Spleen (tissue), 11 donors: ENCODE measurements at regions not wholly inside any gene's neighbourhood (a gene's known extent, or its start where the extent isn't known, plus 50 kb on each side); places are given as distances from the start of the nearest gene placed in this dataset.

Experiments used
- DNase-seq: peaks from one replicate; pipeline ENCODE4 v3.0.0-alpha.2; 2020
- H3K27ac ChIP-seq, 8 donors: fragments of 200-600 bp; sonication (generic) in 7 of 8; 1 replicate in 4 of 8; 2 replicates in 4 of 8; pipeline versions ENCODE4 v1.5.0 to v1.8.0; 2016 to 2021; ENCODE audit warnings: inconsistent platforms in 4 of 8, mild to moderate bottlenecking in 4 of 8, moderate library complexity in 1 of 8
- H3K27me3 ChIP-seq, 7 donors: fragments of 200-600 bp; sonication (generic) in 6 of 7; replicated peaks in 1 of 7; 1 replicate in 4 of 7; 2 replicates in 3 of 7; pipeline versions ENCODE4 v1.5.0 to v1.8.0; 2016 to 2021; ENCODE audit warnings: inconsistent platforms in 3 of 7, mild to moderate bottlenecking in 1 of 7
- H3K36me3 ChIP-seq, 6 donors: fragments of 200-600 bp; sonication (generic) in 5 of 6; 1 replicate in 4 of 6; 2 replicates in 2 of 6; pipeline versions ENCODE4 v1.5.0 to v1.8.0; 2016 to 2021; ENCODE audit warnings: inconsistent platforms in 2 of 6
- H3K4me1 ChIP-seq, 6 donors: fragments of 200-600 bp; sonication (generic) in 5 of 6; 1 replicate in 3 of 6; 2 replicates in 3 of 6; pipeline versions ENCODE4 v1.5.0 to v1.8.0; 2016 to 2021; ENCODE audit warnings: inconsistent platforms in 3 of 6
- H3K4me3 ChIP-seq, 8 donors: fragments of 200-600 bp; sonication (generic) in 7 of 8; 1 replicate in 4 of 8; 2 replicates in 4 of 8; pipeline versions ENCODE4 v1.5.0 to v1.8.0; 2016 to 2021; ENCODE audit warnings: inconsistent platforms in 4 of 8, mild to moderate bottlenecking in 4 of 8, moderate library complexity in 2 of 8
- H3K9me3 ChIP-seq, 8 donors: fragments of 200-600 bp; sonication (generic) in 7 of 8; 1 replicate in 4 of 8; 2 replicates in 4 of 8; pipeline versions ENCODE4 v1.5.0 to v1.8.0; 2016 to 2021; ENCODE audit warnings: inconsistent platforms in 4 of 8
- CTCF ChIP-seq, 11 experiments: fragments of 200-600 bp in 7 of 11; fragments of 450-650 bp in 4 of 11; sonication (generic) in 4 of 11; IDR thresholded peaks in 8 of 11; conservative IDR thresholded peaks in 3 of 11; 1 replicate in 7 of 11; 2 replicates in 4 of 11; pipeline versions ENCODE4 v1.4.0 to v1.8.0; 2016 to 2021; ENCODE audit warnings: antibody characterized with exemption in 11 of 11, inconsistent platforms in 4 of 11, mild to moderate bottlenecking in 1 of 11
- POLR2A ChIP-seq, 3 donors: fragments of 450-650 bp; IDR thresholded peaks; one replicate each; pipeline ENCODE4 v1.5.1; 2017; ENCODE audit warnings: antibody characterized with exemption in 3 of 3, mild to moderate bottlenecking in 1 of 3
- POLR2AphosphoS5 ChIP-seq, 3 donors: sonication (generic); formaldehyde crosslinking; IDR thresholded peaks; one replicate each; pipeline ENCODE4 v1.5.1; 2017; ENCODE audit warnings: antibody characterized with exemption in 3 of 3
- WGBS, 5 donors: extraction: QIAGEN DNeasy Blood & Tissue Kit in 3 of 5; methylation state at CpG; one replicate each; pipeline versions ENCODE4 v1.1.5 to v1.1.7; 2013 to 2018; 5-methylcytosine and 5-hydroxymethylcytosine counted together
- intact Hi-C: fragments of 100-400 bp; cut with DNase I; formaldehyde crosslinking; loops from one replicate; pipeline ENCODE4 v1.15.0; 2023; ENCODE audit warnings: low total_unique reads
- donor health status: healthy with polysubstance abuse.
- donor health status: DM: no; HTN: no; CAD: no; lungs with moderate emphysema.
- donor health status: DM: no; HTN: no; CAD: no.
- donor health status: Bipolar disorder and iron deficiency.
- donor health status: healthy.
- donor health status: DM: no; HTN: no; CAD: no.
- donor health status: DM: yes; HTN: yes; CAD: no.

- 74 to 85% (median 79%) methylated on average over 1 of the region's 1 CpG for WGBS, 5 donors
- H3K27me3 ChIP-seq: no peaks in the 10 kb centered on the region
- no peak overlapping the region for H3K4me3 ChIP-seq
- H3K36me3 ChIP-seq: no peaks in the 10 kb centered on the region
- no peak for DNase-seq
- H3K4me1 ChIP-seq: no peaks in the 10 kb centered on the region
- intact Hi-C loops: no loop called here
- peaks cover 0 to 7% (median 0%) of the 10 kb centered on the region in 8 donors for H3K9me3 ChIP-seq
- TF ChIP-seq POLR2AphosphoS5 (IDR thresholded peaks at IDR 0.05) (no peak), CTCF (IDR thresholded peaks at IDR 0.05 in 8 of 11, conservative IDR thresholded peaks at IDR 0.05 in 3 of 11) (no peak), POLR2A (IDR thresholded peaks at IDR 0.05) (no peak)
- no peak overlapping the region for H3K27ac ChIP-seq
Measured at GRCh38 chr6:145313041-145313855, 422.1 kb downstream of the EPM2A start.

- Histone ChIP-seq H3K27ac (no peak overlapping the region), H3K4me3 (no peak overlapping the region), H3K9me3 (peaks cover 0 to 8% (median 0%) of the 10 kb centered on the region in 8 donors), H3K36me3 (no peaks in the 10 kb centered on the region), H3K4me1 (no peaks in the 10 kb centered on the region), H3K27me3 (no peaks in the 10 kb centered on the region)
- 76 to 84% (median 78%) methylated on average over 3 of the region's 3 CpGs for WGBS, 5 donors
- no peak for DNase-seq
- TF ChIP-seq POLR2AphosphoS5 (IDR thresholded peaks at IDR 0.05) (no peak), POLR2A (IDR thresholded peaks at IDR 0.05) (no peak), CTCF (IDR thresholded peaks at IDR 0.05 in 8 of 11, conservative IDR thresholded peaks at IDR 0.05 in 3 of 11) (no peak)
- intact Hi-C loops: no loop called here
Measured at GRCh38 chr6:145315982-145316600, 419.2 kb downstream of the EPM2A start.

- intact Hi-C loops: no loop called here
- no peak for TF ChIP-seq POLR2AphosphoS5 (IDR thresholded peaks at IDR 0.05)
- TF ChIP-seq POLR2A (IDR thresholded peaks at IDR 0.05): no peak
- no peak for TF ChIP-seq CTCF (IDR thresholded peaks at IDR 0.05 in 8 of 11, conservative IDR thresholded peaks at IDR 0.05 in 3 of 11)
Measured at GRCh38 chr6:145318952-145319351, 416.4 kb downstream of the EPM2A start.

GRCh38 chr6:145319605-145320004, 415.7 kb downstream of the EPM2A start:
- intact Hi-C loops: no loop called here

More at GRCh38 chr6:145318952-145319351, 416.4 kb downstream of the EPM2A start:
- Histone ChIP-seq H3K27me3 (no peaks in the 10 kb centered on the region), H3K4me3 (no peak overlapping the region), H3K27ac (no peak overlapping the region), H3K9me3 (peaks cover 0 to 8% (median 0%) of the 10 kb centered on the region in 8 donors), H3K4me1 (no peaks in the 10 kb centered on the region), H3K36me3 (no peaks in the 10 kb centered on the region)
- DNase-seq: no peak

More at GRCh38 chr6:145319605-145320004, 415.7 kb downstream of the EPM2A start:
- Histone ChIP-seq H3K27ac (no peak overlapping the region), H3K9me3 (peaks cover 0 to 8% (median 0%) of the 10 kb centered on the region in 8 donors), H3K4me3 (no peak overlapping the region), H3K4me1 (no peaks in the 10 kb centered on the region), H3K27me3 (no peaks in the 10 kb centered on the region), H3K36me3 (no peaks in the 10 kb centered on the region)
- TF ChIP-seq POLR2A (IDR thresholded peaks at IDR 0.05): no peak
- TF ChIP-seq CTCF (IDR thresholded peaks at IDR 0.05 in 8 of 11, conservative IDR thresholded peaks at IDR 0.05 in 3 of 11): no peak
- no peak for TF ChIP-seq POLR2AphosphoS5 (IDR thresholded peaks at IDR 0.05)
- no peak for DNase-seq
- WGBS, 5 donors: 89 to 95% (median 94%) methylated on average over 2 of the region's 2 CpGs
